HG03457 (cell line): ENCODE measurements at regions not wholly inside any gene's neighbourhood (a gene's known extent, or its start where the extent isn't known, plus 50 kb on each side); places are given as distances from the start of the nearest gene placed in this dataset.

Experiments used
- ATAC-seq: cut with Tn5 transposase; IDR thresholded peaks from one replicate; pipeline ENCODE4 v1.9.1; 2021; ENCODE audit warnings: moderate number of reproducible peaks; ENCODE audit not compliant: unreplicated experiment

- ATAC-seq, result no peak
Observed at GRCh38 chr4:163582703-163583102, 88.2 kb downstream of the TMA16 start.

GRCh38 chr4:163587867-163588266 lies 93.4 kb downstream of the TMA16 start:
- peak; percentile 43 for ATAC-seq

DNA sequence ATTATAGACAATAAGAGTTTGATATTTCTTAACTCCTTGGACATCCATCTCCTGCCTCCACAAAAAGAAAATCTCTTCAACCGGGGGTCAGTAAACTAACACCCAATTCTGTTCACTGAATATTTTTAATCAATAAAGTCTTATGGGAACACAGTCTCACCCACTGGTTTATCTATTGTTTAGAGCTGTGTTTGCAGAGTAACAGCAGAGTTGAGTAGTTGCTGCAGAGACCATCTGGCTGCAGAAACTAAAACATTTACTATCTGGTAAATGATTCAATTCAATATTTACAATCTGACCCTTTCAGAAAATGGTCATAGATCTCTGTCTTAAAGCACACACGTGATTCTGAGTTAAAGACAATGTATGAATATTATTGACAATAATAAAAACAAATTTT lies 94.0 kb downstream of the TMA16 start:
- no peak for ATAC-seq

GRCh38 chr4:163590103-163590502 lies 95.6 kb downstream of the TMA16 start:
- ATAC-seq, result no peak

DNA sequence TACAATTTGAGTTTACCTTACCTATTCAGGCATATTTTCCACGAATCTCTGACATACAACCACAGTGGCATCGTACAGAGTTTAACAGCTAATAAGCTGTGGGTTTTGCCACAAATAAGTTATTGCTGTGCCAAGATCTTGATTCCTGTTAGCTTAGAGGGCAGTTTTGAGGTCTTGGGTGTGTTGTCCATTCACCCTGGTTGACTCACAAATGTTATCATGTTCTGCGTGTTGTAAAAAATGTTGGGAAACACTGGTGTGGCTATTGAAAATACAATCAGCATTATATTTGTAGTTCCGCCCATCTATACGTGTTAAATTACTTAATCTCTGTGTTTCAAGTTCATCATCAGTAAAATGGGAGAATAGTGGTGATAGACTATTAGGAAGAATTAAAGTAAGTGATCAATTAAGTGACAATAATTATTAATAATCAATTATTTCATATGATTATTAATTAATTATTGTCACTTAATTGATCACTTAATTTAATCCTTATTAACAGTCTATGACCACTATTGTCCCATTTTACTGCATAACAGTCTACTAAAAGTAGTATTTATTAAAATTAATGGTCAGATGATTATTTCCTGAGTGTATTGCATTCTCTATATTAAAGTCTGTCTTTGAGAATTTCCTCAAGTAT lies 96.3 kb downstream of the TMA16 start:
- ATAC-seq, result no peak

- peak; percentile 70 for ATAC-seq
Observed at GRCh38 chr4:163591614-163592020, 97.1 kb downstream of the TMA16 start.

- no peak for ATAC-seq
Observed at GRCh38 chr4:163592212-163592611, 97.7 kb downstream of the TMA16 start.

DNA sequence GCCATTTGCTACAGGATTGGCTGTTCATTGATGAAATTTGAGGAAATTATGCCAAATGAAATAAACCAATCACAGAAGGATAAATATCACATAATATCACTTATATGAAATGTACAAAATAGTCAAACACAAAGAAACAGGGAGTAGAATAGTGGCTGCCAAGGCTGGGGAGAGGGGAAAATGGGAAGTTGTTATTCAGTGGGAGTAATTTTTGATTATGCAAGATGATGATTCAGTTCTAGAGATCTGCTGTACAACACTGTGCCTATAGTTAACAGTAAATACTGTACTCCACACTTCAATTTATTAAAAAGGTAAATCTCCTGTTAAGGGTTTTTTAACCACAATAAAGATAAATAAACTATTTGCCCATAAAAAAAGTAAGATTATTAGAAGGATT lies 101.1 kb downstream of the TMA16 start:
- ATAC-seq, result no peak

DNA sequence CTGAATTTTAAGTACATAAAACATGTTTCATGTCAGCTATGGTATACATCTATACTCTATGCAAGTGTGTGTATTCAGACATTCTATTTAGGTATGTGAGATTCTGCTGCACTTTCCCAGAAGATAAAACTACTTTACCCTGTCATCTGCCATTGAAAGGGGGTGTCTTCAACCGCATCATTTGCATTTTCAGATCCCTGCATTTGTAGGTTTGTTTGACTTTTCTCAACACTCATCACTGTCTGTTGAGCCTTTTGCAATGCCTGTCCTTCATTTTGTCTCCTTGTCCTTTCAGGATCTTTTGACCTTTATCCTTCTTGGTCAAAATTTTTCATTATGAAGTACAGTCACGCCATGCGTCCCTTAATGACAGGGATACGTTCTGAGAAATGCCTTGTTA lies 103.5 kb downstream of the TMA16 start:
- no peak for ATAC-seq

GRCh38 chr4:163598489-163598888 lies 104.0 kb downstream of the TMA16 start:
- no peak for ATAC-seq

DNA sequence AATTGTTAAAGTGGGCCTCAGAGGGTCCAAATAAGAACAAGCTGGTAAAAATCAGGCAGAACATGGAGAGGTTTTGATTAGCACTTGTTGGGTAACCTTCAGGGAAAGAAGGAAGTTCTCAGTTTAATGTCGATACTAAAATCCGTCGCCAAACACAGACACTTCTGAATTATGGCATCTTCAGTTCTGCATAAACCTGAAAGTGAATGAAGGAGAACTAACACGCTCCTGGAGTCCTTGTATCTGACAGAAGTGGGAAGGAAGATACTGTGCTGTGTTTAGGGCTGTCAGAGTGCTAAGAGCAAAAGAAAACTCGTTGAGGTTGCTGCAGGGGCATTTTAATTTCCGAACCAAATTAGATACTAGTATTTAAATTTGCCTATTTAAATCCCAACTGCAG lies 106.2 kb downstream of the TMA16 start:
- ATAC-seq, result no peak

GRCh38 chr4:163603257-163603656 lies 108.8 kb downstream of the TMA16 start:
- ATAC-seq, result no peak

DNA sequence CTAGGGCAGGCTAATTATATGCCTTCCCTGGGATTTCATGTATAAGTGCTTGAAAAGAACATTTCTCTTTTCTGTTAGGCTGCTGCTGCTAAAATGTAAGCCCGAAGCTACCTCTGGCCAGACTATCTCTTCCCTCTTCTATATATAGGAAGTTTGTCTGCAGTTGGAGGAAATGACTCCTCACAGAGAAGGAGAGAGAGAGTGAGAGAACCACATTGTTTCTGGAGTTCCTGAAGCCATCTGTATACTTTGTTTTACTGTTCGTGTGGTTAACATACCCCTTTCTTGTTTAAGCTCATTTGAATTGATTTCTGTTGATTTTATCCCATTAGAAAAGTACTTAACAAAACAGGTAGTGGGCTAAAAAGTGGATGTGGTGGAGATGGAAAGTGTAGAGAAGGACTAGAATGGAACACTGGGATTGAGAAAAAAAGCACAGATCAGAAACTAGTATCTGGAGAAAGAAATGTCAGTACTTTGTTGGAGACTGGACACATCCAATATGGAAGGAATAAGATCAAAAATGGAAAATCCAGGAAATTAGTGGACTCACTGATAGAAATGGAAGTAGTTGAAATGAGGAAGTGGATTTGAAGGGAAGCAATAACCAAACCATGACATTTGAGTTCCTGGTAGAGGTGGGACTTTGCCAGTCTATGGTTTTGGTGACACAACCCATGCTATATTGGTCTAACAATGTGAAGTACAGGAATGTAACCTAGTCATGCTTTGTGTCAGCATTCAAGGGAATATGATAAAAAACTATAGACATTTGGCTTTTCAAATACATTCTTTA lies 112.6 kb downstream of the TMA16 start:
- no peak for ATAC-seq

DNA sequence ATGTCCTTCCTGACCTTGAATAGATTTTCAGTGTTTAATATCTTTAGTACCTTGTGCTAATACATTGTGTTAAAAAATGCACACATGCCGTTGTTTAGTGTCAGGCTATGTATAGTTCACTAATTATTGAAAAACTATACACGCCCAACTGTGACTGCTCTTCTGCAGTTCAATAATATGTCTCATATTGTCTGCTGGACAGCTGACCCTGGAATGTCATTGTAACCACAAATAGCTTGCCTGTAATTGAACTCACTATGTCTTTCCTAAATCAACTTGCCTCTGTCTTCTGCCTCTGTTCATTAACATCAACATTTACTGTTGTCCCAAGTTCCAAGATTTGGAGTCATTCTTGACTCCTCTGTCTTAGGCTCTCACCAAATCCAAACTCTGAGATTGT lies 114.5 kb downstream of the TMA16 start:
- ATAC-seq, result no peak

DNA sequence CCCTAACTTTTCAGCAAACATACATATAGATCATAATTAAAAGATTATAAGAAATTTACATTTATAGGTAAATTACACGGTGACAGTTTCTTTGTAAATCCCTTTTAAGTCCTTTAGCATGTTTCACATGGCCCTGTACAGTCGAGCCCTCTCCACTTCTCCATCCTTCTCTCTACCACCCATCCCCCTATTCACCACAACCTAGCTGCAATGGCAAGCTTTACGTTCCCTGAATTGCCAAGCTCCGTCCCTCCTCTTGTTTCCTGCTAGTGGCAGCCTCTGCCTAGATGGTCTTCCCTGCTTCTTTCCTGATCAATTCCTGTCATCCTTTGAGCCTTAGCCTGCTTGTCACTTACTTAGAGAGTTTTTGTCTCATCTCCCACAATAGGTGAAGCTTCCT lies 116.2 kb downstream of the TMA16 start:
- no peak for ATAC-seq

DNA sequence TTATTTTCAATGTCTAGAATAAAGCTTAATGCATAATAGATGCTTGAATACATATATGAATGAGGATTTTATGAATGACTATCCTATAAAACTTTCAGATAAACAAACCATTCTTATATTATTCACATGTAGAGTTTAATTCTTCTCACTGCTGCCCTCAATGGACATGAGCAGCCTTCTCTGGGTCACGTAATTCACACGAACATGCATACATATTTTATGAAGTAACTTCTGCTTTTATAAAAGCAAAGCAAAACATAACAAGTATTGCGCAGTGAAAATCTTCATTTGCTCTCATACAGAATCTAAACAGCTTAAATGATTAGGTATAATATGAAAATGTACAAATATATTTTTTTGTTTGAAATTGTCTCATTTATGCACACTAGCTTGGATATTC lies 116.7 kb downstream of the TMA16 start:
- no peak for ATAC-seq

DNA sequence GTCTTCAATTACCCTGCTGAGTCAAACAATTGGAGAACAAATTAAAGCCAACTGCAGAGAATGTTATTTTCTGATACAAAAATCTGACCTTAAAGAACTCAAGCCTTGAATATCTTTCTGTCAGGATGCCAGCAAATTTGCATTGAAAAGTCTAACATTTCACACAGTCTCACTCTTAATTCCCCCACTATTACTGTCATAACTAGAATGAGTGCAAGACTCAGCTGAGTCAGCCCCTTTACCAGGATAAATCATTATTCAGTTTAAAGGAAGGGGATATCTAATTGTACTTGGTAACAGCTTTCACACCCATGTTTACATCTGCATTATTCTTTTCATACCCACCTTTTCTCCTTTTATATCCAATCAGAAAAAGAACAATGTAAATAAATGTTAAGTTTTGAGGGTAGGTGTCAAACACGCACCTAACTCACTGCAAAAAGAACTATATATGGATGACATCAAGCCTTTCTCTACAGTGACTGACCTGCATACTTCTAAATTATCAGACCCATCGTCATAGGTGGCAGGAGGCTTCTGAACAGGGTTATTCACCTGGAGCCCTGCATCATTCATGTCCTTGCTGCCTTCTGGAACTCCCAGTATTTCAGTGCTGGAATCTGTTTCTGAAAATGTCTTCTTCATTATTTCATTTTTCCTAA lies 117.4 kb downstream of the TMA16 start:
- ATAC-seq, result peak; percentile 65

- ATAC-seq, result no peak
Observed at GRCh38 chr4:163612762-163613161, 118.3 kb downstream of the TMA16 start.

- no peak for ATAC-seq
Observed at GRCh38 chr4:163613383-163613782, 118.9 kb downstream of the TMA16 start.

DNA sequence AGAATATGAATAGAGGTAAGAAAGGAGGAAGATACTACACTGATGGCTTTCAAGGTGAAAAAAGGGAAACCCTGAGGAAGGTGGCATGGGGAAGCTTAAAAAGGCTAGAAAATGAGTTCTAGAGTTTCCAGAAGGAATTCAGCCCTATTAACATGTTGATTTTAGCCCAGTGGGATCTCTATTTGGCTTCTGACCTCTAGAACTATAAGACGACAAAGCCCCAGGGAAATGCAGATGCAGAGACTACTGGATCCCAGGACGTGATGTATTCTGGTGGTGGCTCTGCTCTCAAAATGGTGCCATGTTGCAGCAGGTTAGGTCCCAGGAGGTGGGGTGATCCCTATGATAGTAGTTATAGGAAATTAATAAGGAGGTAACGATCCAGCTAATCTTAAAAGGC lies 120.4 kb downstream of the TMA16 start:
- no peak for ATAC-seq

- ATAC-seq, result no peak
Observed at GRCh38 chr4:163618845-163619244, 124.4 kb downstream of the TMA16 start.

DNA sequence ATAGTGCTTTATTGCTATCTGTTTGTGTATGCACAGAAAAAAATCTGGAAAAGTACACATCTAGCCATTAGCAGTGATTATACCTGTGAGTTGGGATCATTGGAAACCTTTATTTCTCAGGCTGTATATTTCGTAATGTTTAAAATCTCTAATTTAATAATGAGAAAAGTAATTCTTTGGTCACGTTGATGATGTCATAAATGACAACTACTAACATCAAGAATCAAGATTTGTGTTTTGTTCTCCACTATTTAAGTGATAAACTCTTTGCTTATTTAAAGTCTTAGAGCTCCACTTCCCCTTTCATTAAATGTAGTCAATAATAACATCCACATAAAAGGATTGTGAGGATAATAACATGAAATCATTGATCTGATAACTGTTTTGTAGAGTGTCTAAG lies 126.2 kb downstream of the TMA16 start:
- ATAC-seq, result no peak
